GM12864 (cell line): ENCODE measurements at regions not wholly inside any gene's neighbourhood (a gene's known extent, or its start where the extent isn't known, plus 50 kb on each side); places are given as distances from the start of the nearest gene placed in this dataset.

Experiments used
- DNase-seq: peaks from one replicate; pipeline ENCODE4 v3.0.0-alpha.2; 2011; ENCODE audit warnings: low read depth
- H3K4me3 ChIP-seq: 2 replicates; pipeline ENCODE4 v1.5.1; 2011; ENCODE audit warnings: mild to moderate bottlenecking, low read depth, low read length, control low read depth
- TF ChIP-seq, protein P1 (sequence below): IDR thresholded peaks from 2 replicates; pipeline ENCODE4 v1.5.1; 2011; ENCODE audit warnings: low read depth, mild to moderate bottlenecking, moderate library complexity, low read length, control low read depth, inconsistent platforms; ENCODE audit errors: missing control alignments

DNA sequence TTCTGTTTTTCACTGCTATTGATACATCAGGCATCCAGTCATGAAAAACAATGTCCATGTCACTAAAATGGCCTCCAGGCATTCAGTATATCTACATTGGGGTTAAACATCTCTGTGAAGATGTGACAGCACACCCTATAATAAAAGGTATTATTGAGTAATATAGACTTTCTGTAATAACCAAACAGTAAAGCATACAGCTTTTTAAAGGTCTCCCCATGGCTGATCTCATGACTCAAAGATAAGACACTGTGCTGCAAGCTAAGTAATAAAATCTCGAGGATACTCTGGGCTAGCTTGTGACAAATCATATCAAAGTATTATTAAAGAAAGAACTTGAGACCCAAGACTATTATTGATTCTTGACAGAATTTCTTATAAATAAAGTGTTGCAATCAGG, 613.1 kb upstream of the PKN2 start:
- TF ChIP-seq, protein P1, sequence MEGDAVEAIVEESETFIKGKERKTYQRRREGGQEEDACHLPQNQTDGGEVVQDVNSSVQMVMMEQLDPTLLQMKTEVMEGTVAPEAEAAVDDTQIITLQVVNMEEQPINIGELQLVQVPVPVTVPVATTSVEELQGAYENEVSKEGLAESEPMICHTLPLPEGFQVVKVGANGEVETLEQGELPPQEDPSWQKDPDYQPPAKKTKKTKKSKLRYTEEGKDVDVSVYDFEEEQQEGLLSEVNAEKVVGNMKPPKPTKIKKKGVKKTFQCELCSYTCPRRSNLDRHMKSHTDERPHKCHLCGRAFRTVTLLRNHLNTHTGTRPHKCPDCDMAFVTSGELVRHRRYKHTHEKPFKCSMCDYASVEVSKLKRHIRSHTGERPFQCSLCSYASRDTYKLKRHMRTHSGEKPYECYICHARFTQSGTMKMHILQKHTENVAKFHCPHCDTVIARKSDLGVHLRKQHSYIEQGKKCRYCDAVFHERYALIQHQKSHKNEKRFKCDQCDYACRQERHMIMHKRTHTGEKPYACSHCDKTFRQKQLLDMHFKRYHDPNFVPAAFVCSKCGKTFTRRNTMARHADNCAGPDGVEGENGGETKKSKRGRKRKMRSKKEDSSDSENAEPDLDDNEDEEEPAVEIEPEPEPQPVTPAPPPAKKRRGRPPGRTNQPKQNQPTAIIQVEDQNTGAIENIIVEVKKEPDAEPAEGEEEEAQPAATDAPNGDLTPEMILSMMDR: no peak
- DNase-seq: no peak
- H3K4me3 ChIP-seq: no peak overlapping the region

DNA sequence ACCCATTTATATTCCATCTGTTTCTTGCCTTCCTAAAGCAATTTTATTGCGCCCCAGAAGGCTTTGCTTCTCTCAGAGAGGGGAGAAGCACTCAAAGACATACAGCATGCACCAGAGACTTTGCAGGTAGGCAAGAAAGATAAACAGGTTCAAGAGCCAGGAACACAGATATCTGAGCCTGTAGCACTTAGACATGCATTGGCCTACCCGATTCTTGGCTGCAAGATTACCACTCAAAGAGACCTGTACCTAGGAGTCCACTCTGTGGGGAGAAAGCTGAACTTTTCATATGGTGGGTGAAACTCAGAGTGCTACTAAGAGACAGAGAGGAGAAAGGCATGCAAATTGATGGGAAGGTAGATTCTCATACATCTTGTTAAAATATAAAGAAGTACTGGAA, 609.4 kb upstream of the PKN2 start:
- TF ChIP-seq, protein P1: no peak
- no peak overlapping the region for H3K4me3 ChIP-seq
- DNase-seq: no peak

GRCh38 chr1:88075813-88076212, 608.3 kb upstream of the PKN2 start:
- DNase-seq: no peak
- H3K4me3 ChIP-seq: no peak overlapping the region
- TF ChIP-seq, protein P1: no peak

- H3K4me3 ChIP-seq: no peak overlapping the region
- TF ChIP-seq, protein P1: peak; percentile 30
- DNase-seq: no peak
Observed at GRCh38 chr1:88079036-88079435, 605.0 kb upstream of the PKN2 start.

- no peak overlapping the region for H3K4me3 ChIP-seq
- TF ChIP-seq, protein P1: no peak
- no peak for DNase-seq
Observed at GRCh38 chr1:88080875-88081274, 603.2 kb upstream of the PKN2 start.

DNA sequence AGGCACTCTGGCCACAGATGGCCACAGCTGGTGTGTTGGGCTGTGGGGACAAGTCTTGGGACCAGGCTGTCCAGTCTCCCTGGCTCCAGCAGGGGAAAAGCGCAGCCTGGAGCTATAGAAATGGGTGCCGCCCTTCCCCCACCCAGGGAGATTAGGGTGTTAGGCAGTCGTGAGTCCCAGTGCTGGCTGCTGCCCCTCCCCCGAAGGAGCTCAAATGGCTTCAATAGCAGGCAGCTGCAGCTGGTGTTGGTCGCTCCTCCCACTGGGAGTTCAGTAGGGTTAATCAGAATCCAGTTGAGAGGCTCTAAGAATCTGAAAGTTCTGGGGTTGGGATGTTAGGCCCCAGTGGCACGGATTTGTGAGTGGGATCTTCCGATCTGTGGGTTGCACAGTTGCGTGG, 595.6 kb upstream of the PKN2 start:
- TF ChIP-seq, protein P1: no peak
- H3K4me3 ChIP-seq: no peak overlapping the region
- no peak for DNase-seq

- DNase-seq: no peak
- TF ChIP-seq, protein P1: no peak
- H3K4me3 ChIP-seq: no peak overlapping the region
Observed at GRCh38 chr1:88089961-88090360, 594.1 kb upstream of the PKN2 start.
